Peyer's patch (tissue), 4 donors: ENCODE measurements at regions not wholly inside any gene's neighbourhood (a gene's known extent, or its start where the extent isn't known, plus 50 kb on each side); places are given as distances from the start of the nearest gene placed in this dataset.

Experiments
- DNase-seq, 3 donors: peaks; one replicate each; pipeline ENCODE4 v3.0.0-alpha.2; 2017 to 2019
- H3K27ac ChIP-seq, 4 donors: fragments of 200-600 bp; sonication (generic); one replicate each; pipeline ENCODE4 v1.5.1; 2016 to 2019
- H3K27me3 ChIP-seq, 2 donors: fragments of 200-600 bp; sonication (generic); one replicate each; pipeline ENCODE4 v1.5.1; 2019
- H3K36me3 ChIP-seq, 3 donors: fragments of 200-600 bp; sonication (generic); one replicate each; pipeline ENCODE4 v1.5.1; 2016 to 2019
- H3K4me1 ChIP-seq, 4 donors: fragments of 200-600 bp; sonication (generic); one replicate each; pipeline ENCODE4 v1.5.1; 2016 to 2019
- H3K4me3 ChIP-seq, 4 donors: fragments of 200-600 bp; sonication (generic); 1 replicate in 3 of 4; 2 replicates in 1 of 4; pipeline ENCODE4 v1.5.1; 2016 to 2019; ENCODE audit warnings: mild to moderate bottlenecking in 1 of 4
- H3K9me3 ChIP-seq, 4 donors: fragments of 200-600 bp; sonication (generic); one replicate each; pipeline ENCODE4 v1.5.1; 2016 to 2019; ENCODE audit warnings: mild to moderate bottlenecking in 1 of 4
- CTCF ChIP-seq, 6 experiments: fragments of 450-650 bp in 4 of 6; fragments of 200-600 bp in 2 of 6; sonication (generic) in 1 of 6; IDR thresholded peaks; one replicate each; pipeline ENCODE4 v1.5.1; 2017 to 2019; ENCODE audit warnings: antibody characterized with exemption in 6 of 6, mild to moderate bottlenecking in 3 of 6, moderate library complexity in 1 of 6
- POLR2A ChIP-seq, 2 donors: fragments of 450-650 bp; IDR thresholded peaks; one replicate each; pipeline ENCODE4 v1.5.1; 2017; ENCODE audit warnings: antibody characterized with exemption in 2 of 2, mild to moderate bottlenecking in 2 of 2, moderate library complexity in 2 of 2

- Histone ChIP-seq H3K4me3 (no peak overlapping the region), H3K9me3 (no peaks in the 10 kb centered on the region), H3K27ac (no peak overlapping the region), H3K36me3 (no peaks in the 10 kb centered on the region), H3K4me1 (no peaks in the 10 kb centered on the region), H3K27me3 (no peaks in the 10 kb centered on the region)
- no peak for TF ChIP-seq POLR2A (IDR thresholded peaks at IDR 0.05)
- no peak for TF ChIP-seq CTCF (IDR thresholded peaks at IDR 0.05)
- no peak for DNase-seq
Observed at GRCh38 chr4:151908734-151909497, 148.1 kb upstream of the GATB start.

- no peaks in the 10 kb centered on the region for H3K36me3 ChIP-seq
- no peaks in the 10 kb centered on the region for H3K9me3 ChIP-seq
- no peaks in the 10 kb centered on the region for H3K27me3 ChIP-seq
- no peak overlapping the region for H3K4me3 ChIP-seq
- TF ChIP-seq CTCF (IDR thresholded peaks at IDR 0.05) (no peak), POLR2A (IDR thresholded peaks at IDR 0.05) (no peak)
- H3K4me1 ChIP-seq, result no peaks in the 10 kb centered on the region
- H3K27ac ChIP-seq, result no peak overlapping the region
- no peak for DNase-seq
Observed at GRCh38 chr4:151908201-151908600, 147.4 kb upstream of the GATB start.

DNA sequence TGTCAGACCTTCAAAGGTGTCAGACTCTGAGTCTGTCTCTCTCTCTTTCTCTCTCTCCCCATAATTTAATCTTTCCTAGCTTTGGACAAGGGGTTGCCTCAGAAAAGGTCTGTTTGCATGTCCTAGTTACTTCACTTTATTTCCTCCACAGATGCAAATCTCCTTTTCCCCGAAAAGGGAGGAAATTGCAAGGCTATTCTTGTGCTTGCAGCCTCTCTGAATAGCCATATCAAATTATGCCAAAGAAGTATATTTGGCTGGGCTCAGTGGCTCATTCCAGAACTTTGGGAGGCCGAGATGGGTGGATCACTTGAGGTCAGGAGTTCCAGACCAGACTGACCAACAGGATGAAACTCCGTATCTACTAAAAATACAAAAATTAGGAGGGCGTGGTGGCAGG lies 145.6 kb upstream of the GATB start:
- H3K27ac ChIP-seq, result no peak overlapping the region
- DNase-seq, result no peak
- TF ChIP-seq POLR2A (IDR thresholded peaks at IDR 0.05), result no peak
- no peak for TF ChIP-seq CTCF (IDR thresholded peaks at IDR 0.05)
- no peak overlapping the region for H3K4me3 ChIP-seq
- no peaks in the 10 kb centered on the region for H3K9me3 ChIP-seq
- H3K4me1 ChIP-seq, result no peaks in the 10 kb centered on the region
- no peaks in the 10 kb centered on the region for H3K36me3 ChIP-seq
- H3K27me3 ChIP-seq, result no peaks in the 10 kb centered on the region

DNA sequence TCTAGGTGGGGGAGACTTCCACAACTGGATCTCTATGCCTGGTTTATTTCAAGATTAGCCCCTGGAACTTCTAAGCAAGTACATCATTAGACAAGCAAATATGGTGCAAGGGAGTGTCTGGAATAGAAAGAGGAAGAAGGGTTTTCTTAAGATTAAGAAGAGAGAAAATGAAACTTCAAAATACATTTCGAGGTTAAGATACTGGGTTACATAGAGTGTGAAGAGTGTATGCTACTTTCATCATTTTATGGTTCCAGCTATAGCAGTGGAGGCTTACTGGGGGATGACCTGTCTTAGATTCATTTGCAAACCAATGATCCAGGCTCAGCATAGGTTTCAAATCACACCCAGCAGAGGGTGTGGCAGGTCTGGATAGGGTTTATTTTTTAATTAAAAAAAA lies 144.4 kb upstream of the GATB start:
- Histone ChIP-seq H3K36me3 (no peaks in the 10 kb centered on the region), H3K4me3 (no peak overlapping the region), H3K27me3 (no peaks in the 10 kb centered on the region), H3K4me1 (no peaks in the 10 kb centered on the region), H3K9me3 (no peaks in the 10 kb centered on the region), H3K27ac (no peak overlapping the region)
- TF ChIP-seq POLR2A (IDR thresholded peaks at IDR 0.05) (no peak), CTCF (IDR thresholded peaks at IDR 0.05) (no peak)
- no peak for DNase-seq

- no peaks in the 10 kb centered on the region for H3K4me1 ChIP-seq
- H3K27me3 ChIP-seq, result no peaks in the 10 kb centered on the region
- H3K4me3 ChIP-seq, result no peak overlapping the region
- H3K36me3 ChIP-seq, result no peaks in the 10 kb centered on the region
- DNase-seq, result no peak
- no peak overlapping the region for H3K27ac ChIP-seq
- H3K9me3 ChIP-seq, result no peaks in the 10 kb centered on the region
- TF ChIP-seq CTCF (IDR thresholded peaks at IDR 0.05), result no peak
Observed at GRCh38 chr4:151901631-151902030, 140.8 kb upstream of the GATB start.

DNA sequence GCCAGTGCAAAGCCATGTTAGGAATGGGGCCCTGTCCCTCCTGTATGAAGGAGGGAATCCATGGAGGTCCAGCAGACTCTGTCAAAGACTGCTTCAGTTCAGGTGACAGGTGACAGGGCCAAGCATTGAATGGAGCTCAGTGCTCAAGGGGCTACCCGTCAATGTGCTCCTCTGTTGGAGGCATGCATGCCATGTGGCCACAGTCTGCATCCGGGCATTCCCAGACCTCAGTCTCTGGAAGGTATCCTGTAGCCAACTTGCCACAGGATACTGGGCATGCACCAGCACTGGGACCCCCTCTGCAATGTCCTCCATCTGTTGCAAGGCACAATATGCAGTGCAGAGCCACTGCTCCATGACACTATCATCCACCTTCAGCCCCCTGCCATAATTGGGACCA lies 136.1 kb upstream of the GATB start:
- Histone ChIP-seq H3K9me3 (no peaks in the 10 kb centered on the region), H3K27me3 (no peaks in the 10 kb centered on the region), H3K27ac (no peak overlapping the region), H3K4me3 (no peak overlapping the region), H3K4me1 (no peaks in the 10 kb centered on the region), H3K36me3 (no peaks in the 10 kb centered on the region)
- TF ChIP-seq POLR2A (IDR thresholded peaks at IDR 0.05), result no peak
- no peak for TF ChIP-seq CTCF (IDR thresholded peaks at IDR 0.05)
- DNase-seq, result no peak
